Activated gamma-delta T cell treated with Interleukin-2 at 50 U/mL for 16 hours (primary cell): ENCODE measurements at regions not wholly inside any gene's neighbourhood (a gene's known extent, or its start where the extent isn't known, plus 50 kb on each side); places are given as distances from the start of the nearest gene placed in this dataset.

Source experiments
- DNase-seq: peaks from one replicate; pipeline ENCODE4 v3.0.0-alpha.2; 2020

- DNase-seq = no peak
Observed at GRCh38 chr11:134584001-134584561, 172.0 kb upstream of the B3GAT1 start.

DNA sequence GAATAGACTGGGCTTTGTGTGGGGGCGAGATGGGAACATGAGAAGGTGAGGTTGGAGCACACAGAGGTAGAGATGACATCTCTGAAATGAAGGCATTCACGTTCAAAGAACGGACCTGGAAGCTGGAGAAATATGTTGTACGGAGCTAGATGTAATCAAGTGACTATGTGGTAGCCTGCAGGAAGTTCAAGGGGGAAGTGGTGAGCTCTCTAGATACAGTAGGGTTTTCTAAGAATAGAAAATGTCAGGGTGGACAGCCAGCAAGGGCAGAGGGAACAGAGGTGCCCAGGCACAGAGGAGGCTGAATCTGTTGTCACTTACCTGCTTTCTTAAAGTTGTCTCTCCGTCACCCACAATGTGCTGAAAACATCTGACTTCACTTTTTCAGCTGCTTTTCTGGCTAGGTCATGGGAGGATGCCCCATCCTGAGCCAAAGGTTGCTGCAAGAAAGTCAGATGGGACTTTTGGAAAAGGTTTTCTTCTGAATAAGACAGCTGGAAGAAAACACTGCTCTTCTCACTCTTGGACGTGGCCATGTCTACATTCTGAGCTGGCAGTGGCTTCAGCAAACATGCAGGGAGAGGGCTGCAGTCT is 171.5 kb upstream of the B3GAT1 start:
- no peak for DNase-seq

DNA sequence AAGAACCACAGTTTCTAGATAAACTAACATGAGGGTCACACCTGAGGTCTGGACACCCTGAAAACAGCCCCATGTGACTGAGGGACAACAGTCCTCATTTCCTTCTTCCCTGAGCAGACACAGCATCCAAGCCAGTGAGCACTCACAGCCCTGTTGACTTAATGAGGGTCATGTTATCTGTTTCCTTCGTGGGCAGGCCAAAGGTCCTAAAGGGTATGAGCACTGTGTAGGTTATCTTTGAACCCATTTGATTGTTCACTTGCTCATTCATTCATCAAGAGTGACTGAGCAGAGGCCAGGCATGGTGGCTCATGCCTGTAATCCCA is 170.7 kb upstream of the B3GAT1 start:
- no peak for DNase-seq

DNA sequence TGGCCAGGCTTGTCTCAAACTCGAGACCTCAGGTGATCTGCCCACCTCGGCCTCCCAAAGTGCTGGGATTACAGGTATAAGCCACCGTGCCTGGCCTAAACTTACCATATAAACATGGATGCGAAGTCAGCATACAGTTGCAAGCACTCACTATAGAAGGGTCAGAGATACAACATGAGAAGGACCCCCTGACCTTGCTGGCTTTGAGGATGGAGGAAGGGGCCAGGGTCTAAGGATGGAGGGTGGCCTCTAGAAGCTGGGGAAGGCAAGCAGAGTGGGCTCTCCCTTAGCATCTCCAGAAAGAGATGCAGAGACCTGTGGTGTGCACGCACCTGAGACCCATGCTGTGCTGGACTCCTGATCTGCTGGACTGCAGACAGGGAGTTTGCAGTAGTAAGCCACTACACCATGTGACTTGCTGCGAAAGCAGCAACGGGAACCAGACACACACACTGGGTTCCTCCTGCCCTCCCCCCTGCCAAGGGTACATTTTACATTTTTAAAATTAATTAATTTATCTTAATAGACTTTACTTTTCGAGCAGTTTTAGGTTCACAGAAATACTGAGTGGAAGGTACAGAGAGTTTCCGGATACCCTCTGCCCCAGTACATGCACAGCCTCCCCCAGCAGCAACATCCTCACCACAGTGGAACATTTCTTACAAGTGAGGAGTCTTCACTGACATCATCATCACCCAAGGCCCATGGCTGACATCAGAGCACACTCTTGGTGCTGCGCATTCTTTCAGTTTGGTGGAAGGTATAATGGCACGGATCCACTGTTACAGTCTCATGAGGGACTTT is 170.1 kb upstream of the B3GAT1 start:
- DNase-seq = no peak

DNA sequence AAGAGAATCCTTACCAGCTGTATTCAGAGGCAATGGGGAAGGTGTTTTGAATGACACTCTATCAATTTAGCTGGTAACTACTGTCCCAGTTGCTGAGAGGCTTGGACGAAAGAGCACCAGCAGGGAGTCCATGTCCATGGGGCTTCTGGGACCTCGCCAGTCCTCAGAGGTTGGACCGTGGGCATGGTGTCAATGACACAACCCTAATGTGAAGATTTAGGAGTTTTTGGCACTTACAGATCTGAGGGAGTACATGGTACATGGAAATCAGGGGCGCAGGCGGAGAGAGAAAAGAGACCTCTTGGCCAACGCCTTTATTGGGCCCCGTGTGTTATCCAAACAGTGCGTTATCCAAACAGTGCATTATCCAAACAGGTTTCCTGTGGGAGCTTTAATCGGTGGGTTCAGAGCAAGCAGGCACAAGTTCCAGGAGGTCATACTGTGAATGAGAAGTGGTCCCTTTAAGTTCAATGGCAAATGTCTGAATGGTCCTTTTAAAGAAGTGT is 169.1 kb upstream of the B3GAT1 start:
- DNase-seq = no peak

- no peak for DNase-seq
Observed at GRCh38 chr11:134580610-134580975, 168.6 kb upstream of the B3GAT1 start.

GRCh38 chr11:134579724-134580609 is 167.9 kb upstream of the B3GAT1 start:
- DNase-seq = no peak

- DNase-seq = no peak
Observed at GRCh38 chr11:134578807-134579723, 167.0 kb upstream of the B3GAT1 start.

DNA sequence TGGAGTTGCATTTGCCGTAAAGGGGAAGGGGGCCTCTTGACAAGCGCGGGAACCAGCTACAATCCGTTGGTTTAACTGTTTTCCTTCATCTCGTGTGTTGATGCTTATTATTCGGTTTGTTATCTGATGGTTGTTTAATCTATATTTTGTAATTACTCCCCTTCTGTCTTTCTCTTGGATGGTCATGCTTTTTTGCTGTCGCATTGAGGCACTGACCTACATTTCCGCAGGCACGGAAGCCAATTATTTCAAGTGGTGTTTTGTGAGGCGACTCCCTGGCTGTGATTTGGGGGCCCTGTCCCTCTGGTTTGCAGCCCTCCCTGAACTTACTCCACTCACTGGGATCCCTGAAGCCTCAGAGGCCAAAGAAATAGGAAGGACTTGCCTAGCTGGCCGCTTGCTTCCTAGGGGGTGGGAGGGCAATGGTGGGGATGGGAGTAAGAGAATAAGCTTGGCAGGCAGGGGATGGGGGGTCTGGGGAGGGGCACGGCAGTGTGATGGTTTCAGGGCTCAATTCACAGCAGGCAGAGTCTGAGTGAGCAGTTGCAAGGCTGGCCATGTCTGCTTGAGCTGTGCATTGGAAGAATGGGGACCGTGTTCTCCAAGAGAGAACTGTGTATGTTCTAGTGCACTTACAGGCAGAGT is 165.8 kb upstream of the B3GAT1 start:
- DNase-seq = no peak

DNA sequence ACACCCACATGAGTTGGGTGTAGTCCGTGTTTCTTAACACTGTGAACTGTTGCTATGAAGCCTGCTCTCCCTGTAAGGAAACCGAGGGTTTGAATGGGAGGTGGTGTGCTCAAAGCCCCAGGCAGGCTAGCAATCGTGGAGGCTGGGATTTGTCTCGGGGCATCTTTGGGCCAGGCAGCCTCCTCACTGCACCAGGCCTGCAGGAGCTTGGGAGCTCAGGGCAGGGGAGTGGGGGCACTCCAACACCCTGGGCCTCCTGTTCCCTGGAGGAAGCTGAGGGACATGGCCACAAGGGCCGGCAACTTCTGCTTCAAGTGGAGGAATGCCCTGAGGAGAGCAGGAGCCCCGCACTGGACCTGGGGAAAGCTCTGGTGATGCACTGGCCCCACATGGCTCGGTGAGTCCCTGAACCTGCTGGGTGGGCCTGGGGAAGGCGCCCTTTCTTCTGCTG is 164.7 kb upstream of the B3GAT1 start:
- DNase-seq = no peak

GRCh38 chr11:134576286-134576685 is 164.2 kb upstream of the B3GAT1 start:
- no peak for DNase-seq

DNA sequence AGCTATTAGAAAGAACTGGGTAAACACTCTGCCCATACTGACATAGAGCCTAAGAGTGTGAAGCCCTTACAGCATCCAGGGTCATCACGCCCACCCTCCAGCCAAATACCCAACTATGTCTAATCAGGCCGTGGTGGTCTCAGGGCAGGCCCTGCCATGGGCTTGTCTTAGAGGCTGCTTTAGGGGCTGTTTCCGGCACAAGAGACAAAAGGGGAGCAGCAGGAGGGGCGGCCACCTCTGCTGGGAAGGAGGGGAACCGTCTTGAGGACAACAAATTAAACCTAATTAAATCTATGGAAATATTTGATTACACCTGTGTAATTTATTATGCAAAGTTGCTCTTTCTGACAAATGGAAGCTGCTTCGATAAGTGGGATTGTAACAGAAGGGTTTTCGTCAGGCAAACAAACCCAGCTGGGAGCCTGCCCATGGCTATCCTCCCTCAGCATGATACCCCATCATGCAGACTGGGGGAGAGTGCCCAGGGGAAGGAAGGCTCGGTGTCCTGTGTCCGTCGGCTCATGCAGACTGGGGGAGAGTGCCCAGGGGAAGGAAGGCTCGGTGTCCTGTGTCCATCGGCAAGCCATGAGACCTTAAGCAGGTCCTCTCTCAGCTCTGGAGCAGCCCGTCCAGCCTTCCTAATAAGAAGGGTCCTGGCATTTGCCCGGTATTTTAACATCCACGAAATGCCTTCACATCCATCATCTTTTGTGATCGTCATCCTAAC is 163.6 kb upstream of the B3GAT1 start:
- DNase-seq = no peak

DNA sequence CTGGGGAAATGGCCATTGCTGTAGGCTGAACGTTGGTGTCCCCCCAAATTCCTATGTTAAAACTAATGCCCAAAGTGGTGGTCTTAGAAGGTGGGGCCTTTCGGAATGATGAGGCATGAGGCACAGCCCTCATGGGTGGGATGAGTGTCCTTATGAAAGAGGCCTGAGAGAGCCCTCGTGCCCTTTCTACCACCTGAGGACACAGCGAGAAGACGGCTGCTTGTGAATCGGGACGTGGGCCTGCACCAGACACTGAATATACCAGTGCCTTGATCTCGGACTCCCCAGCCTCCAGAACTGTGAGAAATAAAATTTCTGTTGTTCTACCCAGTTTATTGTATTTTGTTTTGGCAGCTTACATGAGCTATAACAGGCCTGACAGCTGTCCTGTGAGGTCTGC is 162.9 kb upstream of the B3GAT1 start:
- no peak for DNase-seq

DNA sequence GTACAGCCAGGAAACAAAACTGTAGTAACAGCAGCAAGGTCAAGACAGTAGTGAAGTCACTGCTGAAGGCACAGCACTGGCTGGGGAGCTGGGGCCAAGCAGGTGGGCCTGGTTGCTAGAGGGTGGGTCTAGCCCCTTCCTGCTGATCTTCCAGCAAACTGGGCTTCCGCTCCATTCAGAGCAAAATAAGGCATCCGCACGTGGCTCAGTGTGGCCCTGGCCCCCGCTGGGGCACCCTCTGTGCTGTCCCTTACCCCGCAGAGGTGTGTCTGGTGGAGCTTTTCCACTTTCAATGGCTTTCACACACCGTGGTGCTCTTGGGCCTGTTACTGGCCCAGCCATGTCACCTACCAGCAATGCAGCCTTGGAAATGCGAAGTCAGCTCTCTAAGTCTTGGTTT is 162.4 kb upstream of the B3GAT1 start:
- DNase-seq = no peak

GRCh38 chr11:134573857-134574256 is 161.8 kb upstream of the B3GAT1 start:
- DNase-seq = no peak

DNA sequence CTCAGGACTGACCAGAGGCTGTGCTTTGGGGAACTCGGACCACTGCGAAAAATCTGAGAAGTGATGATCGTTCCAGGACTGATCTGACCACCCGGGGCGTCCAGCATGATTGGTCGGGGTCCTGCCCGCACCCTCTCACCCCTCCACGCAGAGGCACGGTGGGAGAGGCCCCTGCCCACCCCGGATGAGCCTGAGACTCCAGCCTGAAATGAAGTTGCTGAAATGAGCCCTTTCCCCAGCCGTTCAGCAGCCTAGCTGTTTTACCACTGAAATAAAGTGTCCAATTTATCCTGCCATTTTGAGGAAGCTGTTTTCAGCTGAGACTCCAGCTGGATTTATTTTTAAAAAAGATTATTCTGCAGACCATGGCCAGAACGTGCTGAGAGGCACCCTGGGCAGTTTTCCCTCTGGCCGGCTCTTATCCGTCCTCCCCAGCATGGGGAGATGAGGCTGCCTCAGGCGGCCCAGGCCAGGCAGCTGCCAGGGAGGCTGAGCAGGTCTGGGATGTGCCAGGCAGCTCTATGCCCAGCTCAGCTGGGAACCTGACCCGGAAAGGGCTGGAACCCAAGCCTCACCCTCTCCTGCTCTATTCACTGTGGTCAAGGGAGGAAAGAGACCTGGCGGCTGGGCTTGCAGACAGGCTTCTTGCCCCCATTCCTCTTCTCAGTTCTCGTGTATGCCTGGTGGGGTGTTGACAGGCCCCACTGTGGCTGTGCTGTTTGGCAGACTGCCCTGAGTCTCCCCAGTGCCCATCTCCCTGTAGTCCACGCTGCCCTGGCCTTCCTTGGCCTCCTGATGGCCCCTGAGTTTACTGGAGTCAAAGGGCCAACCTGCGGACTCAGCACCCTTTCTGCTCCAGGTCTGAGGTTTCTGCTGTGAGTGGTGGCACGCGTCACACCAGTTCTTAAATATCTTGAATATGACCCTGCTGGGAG is 161.0 kb upstream of the B3GAT1 start:
- no peak for DNase-seq

DNA sequence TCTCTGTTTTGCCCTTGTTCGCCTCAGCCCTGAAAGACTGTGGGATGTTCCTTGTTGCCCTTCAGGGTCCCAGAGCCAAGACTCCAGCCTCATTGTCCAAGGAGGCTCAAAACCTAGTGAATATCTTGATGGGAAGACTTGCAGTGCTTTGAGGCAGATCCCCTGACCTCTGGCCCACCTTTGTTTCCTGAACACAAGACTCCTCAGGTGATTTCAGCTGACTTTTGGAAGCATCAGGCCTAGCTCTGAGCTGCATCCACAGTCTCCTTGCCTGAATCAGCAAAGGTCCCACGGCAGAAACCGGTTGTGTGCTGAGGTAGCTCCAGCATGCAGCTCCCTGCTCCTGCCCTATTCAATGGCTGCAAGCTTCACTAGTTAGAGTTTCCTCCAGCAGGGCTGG is 159.3 kb upstream of the B3GAT1 start:
- no peak for DNase-seq

DNA sequence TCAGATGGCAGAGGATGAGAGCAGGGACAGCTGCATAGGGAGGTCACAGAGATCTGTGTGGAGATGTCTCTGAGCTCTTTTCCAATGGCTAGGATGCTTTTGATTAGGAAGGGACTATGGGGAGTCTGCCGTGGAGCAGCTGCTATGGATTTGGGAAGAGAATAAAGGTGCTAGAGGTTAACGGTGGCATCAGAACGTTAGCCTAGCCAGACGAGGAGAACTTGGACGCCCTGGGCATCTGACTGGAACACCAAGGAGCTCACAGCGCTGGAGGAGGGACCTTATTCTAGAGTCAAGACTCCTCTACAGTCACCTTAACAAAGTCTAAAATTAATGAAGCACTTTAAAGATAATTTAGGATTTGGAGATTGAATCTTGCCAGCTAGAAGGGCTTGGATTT is 157.2 kb upstream of the B3GAT1 start:
- DNase-seq = no peak

DNA sequence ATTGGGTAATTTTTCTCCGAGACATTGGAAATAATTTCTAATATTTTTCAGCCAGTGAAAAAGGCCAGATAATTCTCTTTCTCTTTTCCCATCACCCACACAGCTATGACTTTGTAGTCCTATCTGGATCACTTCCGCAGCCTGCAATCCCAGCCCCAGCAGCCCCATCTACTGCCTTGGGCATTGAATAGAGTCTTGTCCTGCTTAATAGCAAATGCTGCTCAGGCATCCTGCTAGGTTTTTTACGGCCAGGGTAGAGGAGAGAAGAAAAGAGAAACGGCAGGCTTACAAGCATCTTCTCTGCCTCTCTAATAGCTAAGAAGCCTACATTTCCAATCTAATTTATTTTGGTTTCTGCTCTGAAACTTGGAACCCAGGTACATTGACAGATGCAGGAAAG is 154.3 kb upstream of the B3GAT1 start:
- no peak for DNase-seq

- DNase-seq = no peak
Observed at GRCh38 chr11:134565343-134565891, 153.4 kb upstream of the B3GAT1 start.
